Sigmoid colon (tissue), 4 donors: ENCODE measurements at regions not wholly inside any gene's neighbourhood (a gene's known extent, or its start where the extent isn't known, plus 50 kb on each side); places are given as distances from the start of the nearest gene placed in this dataset.

ENCODE experiments used
- CTCF ChIP-seq, 4 experiments: fragments of 450-650 bp in 3 of 4; fragments of 200-600 bp in 1 of 4; IDR thresholded peaks; one replicate each; pipeline ENCODE4 v1.5.1; 2016 to 2019; ENCODE audit warnings: antibody characterized with exemption in 4 of 4, mild to moderate bottlenecking in 3 of 4, moderate library complexity in 2 of 4
- EP300 ChIP-seq, 4 donors: sonication (generic); formaldehyde crosslinking; IDR thresholded peaks; one replicate each; pipeline ENCODE4 v1.6.1; 2017; ENCODE audit warnings: antibody characterized with exemption in 4 of 4
- POLR2A ChIP-seq, 2 donors: fragments of 450-650 bp; IDR thresholded peaks; one replicate each; pipeline ENCODE4 v1.6.1; 2016; ENCODE audit warnings: antibody characterized with exemption in 2 of 2, mild to moderate bottlenecking in 2 of 2, moderate library complexity in 2 of 2
- POLR2AphosphoS5 ChIP-seq, 4 donors: sonication (generic); formaldehyde crosslinking; IDR thresholded peaks; one replicate each; pipeline ENCODE4 v1.6.1; 2017; ENCODE audit warnings: antibody characterized with exemption in 4 of 4

GRCh38 chr4:124955476-124955875 is 242.9 kb upstream of the ANKRD50 start:
- TF ChIP-seq CTCF (IDR thresholded peaks at IDR 0.05) (no peak), POLR2AphosphoS5 (IDR thresholded peaks at IDR 0.05) (no peak), POLR2A (IDR thresholded peaks at IDR 0.05) (no peak), EP300 (IDR thresholded peaks at IDR 0.05) (no peak)
